Tibial nerve (tissue), 4 donors: ENCODE measurements at regions not wholly inside any gene's neighbourhood (a gene's known extent, or its start where the extent isn't known, plus 50 kb on each side); places are given as distances from the start of the nearest gene placed in this dataset.

Experiments
- EP300 ChIP-seq, 2 donors: sonication (generic); formaldehyde crosslinking; IDR thresholded peaks; one replicate each; pipeline ENCODE4 v1.6.1; 2017; ENCODE audit warnings: antibody characterized with exemption in 2 of 2, mild to moderate bottlenecking in 1 of 2
- TF ChIP-seq, protein P1 (sequence below), 5 experiments: fragments of 200-600 bp in 3 of 5; fragments of 450-650 bp in 2 of 5; sonication (generic) in 3 of 5; IDR thresholded peaks; one replicate each; pipeline ENCODE4 v1.5.1; 2016 to 2019; ENCODE audit warnings: antibody characterized with exemption in 5 of 5, mild to moderate bottlenecking in 3 of 5, moderate library complexity in 2 of 5

DNA sequence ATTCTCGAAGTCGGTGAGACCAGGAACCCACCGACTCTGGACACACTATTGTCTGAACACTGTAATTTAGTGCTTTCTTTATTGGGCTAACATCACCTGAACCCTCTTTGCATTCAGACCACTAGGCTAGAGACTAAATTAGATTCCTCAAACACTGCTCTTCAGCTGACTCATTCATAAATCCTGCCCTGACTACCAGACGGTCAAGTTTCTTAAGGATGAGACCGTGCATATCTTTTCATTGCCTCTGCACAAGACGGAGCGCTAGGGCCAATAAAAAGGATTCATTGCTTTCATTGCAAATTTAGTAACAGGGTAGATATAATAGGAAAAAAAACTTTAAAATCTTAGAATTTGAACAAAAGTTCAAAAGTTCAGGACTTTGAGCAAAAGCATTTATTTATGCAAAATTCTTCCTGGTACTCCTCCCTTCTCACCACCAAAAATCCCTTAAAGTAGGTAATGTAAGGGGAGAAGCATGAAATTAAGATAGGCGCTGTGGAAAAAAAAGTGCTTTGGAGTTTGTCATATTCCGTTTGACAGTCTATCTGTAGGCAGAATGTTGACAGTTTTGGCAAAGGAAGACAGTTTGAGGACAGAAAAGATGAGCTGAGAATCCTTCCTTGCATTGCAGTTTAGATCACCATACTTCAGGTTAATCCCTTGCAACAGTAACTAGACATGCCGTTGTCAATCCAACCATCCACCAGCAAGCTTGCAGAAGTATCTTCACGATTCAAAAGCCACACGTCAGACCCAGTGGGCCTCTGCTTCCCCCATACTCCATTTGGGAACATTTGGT, 328.6 kb upstream of the JARID2 start:
- TF ChIP-seq EP300 (IDR thresholded peaks at IDR 0.05): no peak
- TF ChIP-seq, protein P1, sequence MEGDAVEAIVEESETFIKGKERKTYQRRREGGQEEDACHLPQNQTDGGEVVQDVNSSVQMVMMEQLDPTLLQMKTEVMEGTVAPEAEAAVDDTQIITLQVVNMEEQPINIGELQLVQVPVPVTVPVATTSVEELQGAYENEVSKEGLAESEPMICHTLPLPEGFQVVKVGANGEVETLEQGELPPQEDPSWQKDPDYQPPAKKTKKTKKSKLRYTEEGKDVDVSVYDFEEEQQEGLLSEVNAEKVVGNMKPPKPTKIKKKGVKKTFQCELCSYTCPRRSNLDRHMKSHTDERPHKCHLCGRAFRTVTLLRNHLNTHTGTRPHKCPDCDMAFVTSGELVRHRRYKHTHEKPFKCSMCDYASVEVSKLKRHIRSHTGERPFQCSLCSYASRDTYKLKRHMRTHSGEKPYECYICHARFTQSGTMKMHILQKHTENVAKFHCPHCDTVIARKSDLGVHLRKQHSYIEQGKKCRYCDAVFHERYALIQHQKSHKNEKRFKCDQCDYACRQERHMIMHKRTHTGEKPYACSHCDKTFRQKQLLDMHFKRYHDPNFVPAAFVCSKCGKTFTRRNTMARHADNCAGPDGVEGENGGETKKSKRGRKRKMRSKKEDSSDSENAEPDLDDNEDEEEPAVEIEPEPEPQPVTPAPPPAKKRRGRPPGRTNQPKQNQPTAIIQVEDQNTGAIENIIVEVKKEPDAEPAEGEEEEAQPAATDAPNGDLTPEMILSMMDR (IDR thresholded peaks at IDR 0.05): no peak
